ENCODE measurements at regions not wholly inside any gene's neighbourhood (a gene's known extent, or its start where the extent isn't known, plus 50 kb on each side); places are given as distances from the start of the nearest gene placed in this dataset.

GRCh38 chr2:5379811-5380210, 312.4 kb upstream of the SOX11 start:
- TF ChIP-seq EZH2 (IDR thresholded peaks at IDR 0.05; ENCODE audit: borderline replicate concordance, low read depth, low read length, severe bottlenecking) (no peak), CTCF (IDR thresholded peaks at IDR 0.05; ENCODE audit: borderline replicate concordance, extremely low read depth, low read length, poor library complexity, severe bottlenecking) (no peak)

Measured in DND-41 (cell line).